HCT116 (cell line): ENCODE measurements at regions not wholly inside any gene's neighbourhood (a gene's known extent, or its start where the extent isn't known, plus 50 kb on each side); places are given as distances from the start of the nearest gene placed in this dataset.

ENCODE experiments used
- ATAC-seq: fragments of 200-7000 bp; cut with Tn5 transposase; 2 replicates; pipeline ENCODE4 v1.9.1; 2020; ENCODE audit warnings: mild to moderate bottlenecking, moderate library complexity
- BruUV-seq: library from RNA; stranded (reverse); fragments of 400-500 nt; replicated peaks from 2 replicates; lab custom pipeline; 2021; lab: Mats Ljungman, UMichigan
- CTCF ChIA-PET: fragments of 300-600 bp; sonication (Branson Sonifier 250); formaldehyde crosslinking; loops from one replicate; lab custom pipeline; 2021; ENCODE audit warnings: antibody characterized with exemption; lab: Charles Lee
- POLR2A ChIA-PET: fragments of 300-600, 350-600 bp; sonication (Branson Sonifier 250); formaldehyde crosslinking; loops from one replicate; lab custom pipeline; 2021; ENCODE audit warnings: antibody characterized with exemption; lab: Charles Lee
- RAD21 ChIA-PET, 2 experiments: fragments of 300-600 bp; sonication (Branson Sonifier 250); formaldehyde crosslinking; loops; one replicate each; lab custom pipeline; 2023; ENCODE audit warnings: low total read pairs in 2 of 2; ENCODE audit not compliant: uncharacterized antibody in 2 of 2, unreplicated experiment in 2 of 2, low non-redundant PET in 1 of 2; lab: Charles Lee
- DNase-seq: peaks from one replicate; pipeline ENCODE4 v3.0.0-alpha.2; 2010; ENCODE audit warnings: low read depth, low spot score
- H2AFZ ChIP-seq: fragments of 200-600 bp; shearing (Covaris generic), sonication (generic); 2 replicates; pipeline ENCODE4 v1.6.1; 2017; ENCODE audit warnings: low read depth, mixed run types, mixed read lengths, antibody characterized with exemption, low read length; ENCODE audit not compliant: poor library complexity, severe bottlenecking
- H3K27ac ChIP-seq: 2 replicates; pipeline ENCODE4 v1.5.1; 2012; ENCODE audit warnings: low read depth, low read length
- H3K27me3 ChIP-seq: fragments of 200-600 bp; sonication (generic); 2 replicates; pipeline ENCODE4 v1.6.1; 2016; ENCODE audit warnings: mixed run types, low read length, mixed read lengths; ENCODE audit not compliant: insufficient read depth
- H3K36me3 ChIP-seq, 2 experiments: fragments of 200-500 bp in 1 of 2; fragments of 200-600 bp in 1 of 2; sonication (Bioruptor generic) in 1 of 2; sonication (generic) in 1 of 2; 2 replicates each; pipeline versions ENCODE4 v1.5.1 to v1.6.1; 2014 to 2016; ENCODE audit warnings: low read length in 2 of 2, inconsistent platforms in 1 of 2, mixed read lengths in 1 of 2, mixed run types in 1 of 2; ENCODE audit not compliant: insufficient read depth in 2 of 2, control insufficient read depth in 1 of 2
- H3K4me1 ChIP-seq, 2 experiments: fragments of 200-600 bp in 1 of 2; sonication (generic) in 1 of 2; 2 replicates each; pipeline versions ENCODE4 v1.5.1 to v1.6.1; 2012 to 2017; ENCODE audit warnings: low read length in 2 of 2, inconsistent platforms in 1 of 2, mild to moderate bottlenecking in 1 of 2, mixed read lengths in 1 of 2, mixed run types in 1 of 2, moderate library complexity in 1 of 2; ENCODE audit not compliant: insufficient read depth in 2 of 2, control insufficient read depth in 1 of 2
- H3K4me2 ChIP-seq: fragments of 200-600 bp; sonication (generic); 2 replicates; pipeline ENCODE4 v1.6.1; 2017; ENCODE audit warnings: mixed run types, low read length, mixed read lengths
- H3K4me3 ChIP-seq, 2 experiments: fragments of 200-600 bp in 1 of 2; sonication (generic) in 1 of 2; replicated peaks in 1 of 2; 2 replicates each; pipeline ENCODE4 v1.5.1; 2011 to 2016; ENCODE audit warnings: low read length in 2 of 2, control low read depth in 1 of 2, low read depth in 1 of 2, mild to moderate bottlenecking in 1 of 2, mixed read lengths in 1 of 2, mixed run types in 1 of 2
- H3K79me2 ChIP-seq: fragments of 200-600 bp; sonication (generic); 2 replicates; pipeline ENCODE4 v1.6.1; 2017; ENCODE audit warnings: mild to moderate bottlenecking, mixed run types, low read length, moderate library complexity, mixed read lengths; ENCODE audit not compliant: insufficient read depth
- H3K9ac ChIP-seq: fragments of 200-600 bp; sonication (generic); 2 replicates; pipeline ENCODE4 v1.6.1; 2016; ENCODE audit warnings: low read length, mixed read lengths
- H3K9me2 ChIP-seq: fragments of 200-600 bp; sonication (generic), shearing (Covaris generic); 2 replicates; pipeline ENCODE4 v1.6.1; 2017; ENCODE audit warnings: mixed run types, mild to moderate bottlenecking, moderate library complexity; ENCODE audit not compliant: insufficient read depth
- H3K9me3 ChIP-seq, 2 experiments: fragments of 200-500 bp in 1 of 2; fragments of 200-600 bp in 1 of 2; sonication (Bioruptor generic) in 1 of 2; sonication (generic) in 1 of 2; 2 replicates each; pipeline ENCODE4 v1.6.1; 2014 to 2017; ENCODE audit warnings: low read length in 2 of 2, mixed read lengths in 2 of 2, inconsistent platforms in 1 of 2, low read depth in 1 of 2, mild to moderate bottlenecking in 1 of 2, mixed run types in 1 of 2, moderate library complexity in 1 of 2; ENCODE audit not compliant: control insufficient read depth in 1 of 2, insufficient read depth in 1 of 2
- H4K20me1 ChIP-seq: fragments of 200-600 bp; sonication (generic), shearing (Covaris generic); 2 replicates; pipeline ENCODE4 v1.6.1; 2017; ENCODE audit warnings: mixed run types, mild to moderate bottlenecking, moderate library complexity; ENCODE audit not compliant: insufficient read depth
- EGR1 ChIP-seq: IDR thresholded peaks from 2 replicates; pipeline ENCODE4 v1.6.1; 2012; ENCODE audit warnings: low read depth
- ELF1 ChIP-seq: IDR thresholded peaks from 2 replicates; pipeline ENCODE4 v1.6.1; 2012; ENCODE audit warnings: low read depth, borderline replicate concordance
- EZH2 ChIP-seq: fragments of 200-600 bp; sonication (generic); IDR thresholded peaks from 2 replicates; pipeline ENCODE4 v1.6.1; 2017; ENCODE audit warnings: antibody characterized with exemption, mixed run types
- EZH2phosphoT487 ChIP-seq: fragments of 200-600 bp; IDR thresholded peaks from 2 replicates; pipeline ENCODE4 v1.6.1; 2018; ENCODE audit warnings: antibody characterized with exemption, borderline replicate concordance
- FOSL1 ChIP-seq: IDR thresholded peaks from 2 replicates; pipeline ENCODE4 v1.6.1; 2012; ENCODE audit warnings: low read depth
- POLR2A ChIP-seq: IDR thresholded peaks from 2 replicates; pipeline ENCODE4 v1.7.0; 2011; ENCODE audit warnings: borderline replicate concordance; ENCODE audit not compliant: insufficient read depth, insufficient read length; ENCODE audit errors: extremely low read depth
- POLR2AphosphoS5 ChIP-seq: IDR thresholded peaks from 2 replicates; pipeline ENCODE4 v1.6.1; 2011; ENCODE audit warnings: mild to moderate bottlenecking, low read depth, low read length, moderate library complexity
- RAD21 ChIP-seq: IDR thresholded peaks from 2 replicates; pipeline ENCODE4 v1.6.1; 2012; ENCODE audit warnings: low read depth, mild to moderate bottlenecking
- SIN3A ChIP-seq: IDR thresholded peaks from 2 replicates; pipeline ENCODE4 v1.6.1; 2012; ENCODE audit warnings: low read depth
- SRF ChIP-seq: IDR thresholded peaks from 2 replicates; pipeline ENCODE4 v1.6.1; 2012; ENCODE audit warnings: low read depth
- TCF7L2 ChIP-seq: IDR thresholded peaks from 2 replicates; pipeline ENCODE4 v1.7.0; 2011; ENCODE audit warnings: borderline replicate concordance, inconsistent platforms; ENCODE audit not compliant: insufficient read depth, insufficient read length; ENCODE audit errors: extremely low read depth
- YY1 ChIP-seq: IDR thresholded peaks from 2 replicates; pipeline ENCODE4 v1.6.1; 2011; ENCODE audit warnings: low read length, low read depth, moderate library complexity, mild to moderate bottlenecking; ENCODE audit not compliant: insufficient replicate concordance; ENCODE audit errors: extremely low read depth
- ZFX ChIP-seq: fragments of 450-650 bp; IDR thresholded peaks from 2 replicates; pipeline ENCODE4 v1.6.1; 2017
- ZNF274 ChIP-seq: fragments of 200-500 bp; sonication (Bioruptor generic); IDR thresholded peaks from 2 replicates; pipeline ENCODE4 v1.6.1; 2014; ENCODE audit warnings: mild to moderate bottlenecking, low read depth, low read length, inconsistent platforms
- intact Hi-C: fragments of 100-400 bp; cut with micrococcal nuclease; formaldehyde crosslinking; loops from 2 replicates; pipeline ENCODE4 v1.10.0; 2022
- TF ChIP-seq, protein P1 (sequence below): IDR thresholded peaks from 2 replicates; pipeline ENCODE4 v1.6.1; 2012; ENCODE audit warnings: low read depth
- TF ChIP-seq, protein P2 (sequence below): IDR thresholded peaks from 2 replicates; pipeline ENCODE4 v1.6.1; 2011; ENCODE audit warnings: mild to moderate bottlenecking, low read length, moderate library complexity; ENCODE audit not compliant: insufficient replicate concordance; ENCODE audit errors: extremely low read depth

DNA sequence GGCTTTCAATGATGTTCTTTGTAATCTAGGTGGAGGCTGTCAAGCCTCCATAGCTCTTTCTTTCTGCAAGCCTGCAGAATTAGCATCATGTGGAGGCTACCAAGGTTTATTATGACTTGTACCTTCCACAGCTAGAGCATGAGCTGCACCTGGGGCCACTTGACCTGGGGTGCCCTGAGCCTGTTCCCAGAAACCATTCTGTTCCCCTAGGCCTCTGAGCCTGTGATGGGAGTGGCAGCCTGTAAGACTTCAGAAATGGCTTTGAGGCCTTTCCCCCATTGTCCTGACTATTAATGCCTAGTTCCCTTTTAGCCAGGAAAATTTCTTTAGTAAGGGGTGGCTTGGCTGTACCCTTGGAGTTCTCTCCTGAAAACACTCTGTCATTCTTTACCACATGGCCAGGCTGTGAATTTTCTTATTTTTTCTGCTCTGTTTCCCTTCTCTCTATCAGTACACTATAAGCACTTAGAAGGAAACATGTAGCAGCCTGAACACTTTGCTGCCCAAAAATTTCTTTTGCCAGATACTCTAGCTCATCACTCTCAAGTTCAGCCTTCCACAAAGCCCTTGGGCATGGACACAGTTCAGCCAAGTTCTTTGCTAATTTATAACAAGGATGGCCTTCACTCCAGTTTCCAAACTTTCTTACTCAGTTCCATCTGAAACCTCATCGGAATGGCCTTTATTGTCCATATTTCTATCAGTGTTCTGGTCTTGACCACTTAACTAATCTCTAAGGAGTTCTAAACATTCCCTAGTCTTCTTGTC, 61.4 kb upstream of the NR3C1 start:
- no TSS peak for BruUV-seq
- no peak overlapping the region for H3K9ac ChIP-seq
- ATAC-seq (no peak), DNase-seq (no peak)
- no peaks in the 10 kb centered on the region for H4K20me1 ChIP-seq
- no peaks in the 10 kb centered on the region for H3K27me3 ChIP-seq
- H3K4me2 ChIP-seq, result no peak overlapping the region
- ChIA-PET CTCF (no interaction called here), POLR2A (interaction anchor here (0.7 kb wide), 1 partner anchor 39 kb away, joined by 3 read pairs; no protein-coding TSS in a partner anchor), RAD21 (no interaction called here)
- no peak overlapping the region for H2AFZ ChIP-seq
- TF ChIP-seq ZNF274, result no peak
- no peak for TF ChIP-seq FOSL1
- no peak for TF ChIP-seq SIN3A
- TF ChIP-seq POLR2A, result no peak
- TF ChIP-seq SRF, result no peak
- no peak for TF ChIP-seq EZH2
- TF ChIP-seq ELF1, result no peak
- TF ChIP-seq, protein P1, sequence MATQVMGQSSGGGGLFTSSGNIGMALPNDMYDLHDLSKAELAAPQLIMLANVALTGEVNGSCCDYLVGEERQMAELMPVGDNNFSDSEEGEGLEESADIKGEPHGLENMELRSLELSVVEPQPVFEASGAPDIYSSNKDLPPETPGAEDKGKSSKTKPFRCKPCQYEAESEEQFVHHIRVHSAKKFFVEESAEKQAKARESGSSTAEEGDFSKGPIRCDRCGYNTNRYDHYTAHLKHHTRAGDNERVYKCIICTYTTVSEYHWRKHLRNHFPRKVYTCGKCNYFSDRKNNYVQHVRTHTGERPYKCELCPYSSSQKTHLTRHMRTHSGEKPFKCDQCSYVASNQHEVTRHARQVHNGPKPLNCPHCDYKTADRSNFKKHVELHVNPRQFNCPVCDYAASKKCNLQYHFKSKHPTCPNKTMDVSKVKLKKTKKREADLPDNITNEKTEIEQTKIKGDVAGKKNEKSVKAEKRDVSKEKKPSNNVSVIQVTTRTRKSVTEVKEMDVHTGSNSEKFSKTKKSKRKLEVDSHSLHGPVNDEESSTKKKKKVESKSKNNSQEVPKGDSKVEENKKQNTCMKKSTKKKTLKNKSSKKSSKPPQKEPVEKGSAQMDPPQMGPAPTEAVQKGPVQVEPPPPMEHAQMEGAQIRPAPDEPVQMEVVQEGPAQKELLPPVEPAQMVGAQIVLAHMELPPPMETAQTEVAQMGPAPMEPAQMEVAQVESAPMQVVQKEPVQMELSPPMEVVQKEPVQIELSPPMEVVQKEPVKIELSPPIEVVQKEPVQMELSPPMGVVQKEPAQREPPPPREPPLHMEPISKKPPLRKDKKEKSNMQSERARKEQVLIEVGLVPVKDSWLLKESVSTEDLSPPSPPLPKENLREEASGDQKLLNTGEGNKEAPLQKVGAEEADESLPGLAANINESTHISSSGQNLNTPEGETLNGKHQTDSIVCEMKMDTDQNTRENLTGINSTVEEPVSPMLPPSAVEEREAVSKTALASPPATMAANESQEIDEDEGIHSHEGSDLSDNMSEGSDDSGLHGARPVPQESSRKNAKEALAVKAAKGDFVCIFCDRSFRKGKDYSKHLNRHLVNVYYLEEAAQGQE, result no peak
- TF ChIP-seq, protein P2, sequence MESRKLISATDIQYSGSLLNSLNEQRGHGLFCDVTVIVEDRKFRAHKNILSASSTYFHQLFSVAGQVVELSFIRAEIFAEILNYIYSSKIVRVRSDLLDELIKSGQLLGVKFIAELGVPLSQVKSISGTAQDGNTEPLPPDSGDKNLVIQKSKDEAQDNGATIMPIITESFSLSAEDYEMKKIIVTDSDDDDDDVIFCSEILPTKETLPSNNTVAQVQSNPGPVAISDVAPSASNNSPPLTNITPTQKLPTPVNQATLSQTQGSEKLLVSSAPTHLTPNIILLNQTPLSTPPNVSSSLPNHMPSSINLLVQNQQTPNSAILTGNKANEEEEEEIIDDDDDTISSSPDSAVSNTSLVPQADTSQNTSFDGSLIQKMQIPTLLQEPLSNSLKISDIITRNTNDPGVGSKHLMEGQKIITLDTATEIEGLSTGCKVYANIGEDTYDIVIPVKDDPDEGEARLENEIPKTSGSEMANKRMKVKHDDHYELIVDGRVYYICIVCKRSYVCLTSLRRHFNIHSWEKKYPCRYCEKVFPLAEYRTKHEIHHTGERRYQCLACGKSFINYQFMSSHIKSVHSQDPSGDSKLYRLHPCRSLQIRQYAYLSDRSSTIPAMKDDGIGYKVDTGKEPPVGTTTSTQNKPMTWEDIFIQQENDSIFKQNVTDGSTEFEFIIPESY, result no peak
- TF ChIP-seq ZFX, result no peak
- TF ChIP-seq RAD21, result no peak
- TF ChIP-seq EGR1, result no peak
- TF ChIP-seq POLR2AphosphoS5, result no peak
- TF ChIP-seq EZH2phosphoT487, result no peak
- no peak for TF ChIP-seq YY1
- no peak for TF ChIP-seq TCF7L2
- no peaks in the 10 kb centered on the region for H3K36me3 ChIP-seq
- no peak overlapping the region for H3K27ac ChIP-seq
- no peaks in the 10 kb centered on the region for H3K4me1 ChIP-seq
- intact Hi-C loops, result no loop called here
- H3K9me2 ChIP-seq, result no peaks in the 10 kb centered on the region
- no peaks in the 10 kb centered on the region for H3K79me2 ChIP-seq
- H3K9me3 ChIP-seq, result no peaks in the 10 kb centered on the region
- H3K4me3 ChIP-seq, result no peak overlapping the region
